ACC112 (cell line): ENCODE measurements at regions not wholly inside any gene's neighbourhood (a gene's known extent, or its start where the extent isn't known, plus 50 kb on each side); places are given as distances from the start of the nearest gene placed in this dataset.

ENCODE experiments used
- H2AFZ ChIP-seq: fragments of 200-600 bp; sonication (generic); one replicate; pipeline ENCODE4 v1.6.0; 2017; ENCODE audit warnings: antibody characterized with exemption, low read length; ENCODE audit not compliant: unreplicated experiment
- H3K27ac ChIP-seq: fragments of 200-600 bp; sonication (generic); 2 replicates; pipeline ENCODE4 v1.5.1; 2014; ENCODE audit warnings: low read depth, mild to moderate bottlenecking, antibody characterized with exemption, low read length, moderate library complexity
- H3K27me3 ChIP-seq: fragments of 200-600 bp; sonication (generic); 2 replicates; pipeline ENCODE4 v1.6.1; 2014; ENCODE audit warnings: mild to moderate bottlenecking, antibody characterized with exemption, low read length, moderate library complexity, mixed read lengths; ENCODE audit not compliant: insufficient read depth
- H3K36me3 ChIP-seq: fragments of 200-600 bp; sonication (generic); 2 replicates; pipeline ENCODE4 v1.6.1; 2016; ENCODE audit warnings: mild to moderate bottlenecking, antibody characterized with exemption, low read length, moderate library complexity, mixed read lengths; ENCODE audit not compliant: insufficient read depth
- H3K4me1 ChIP-seq: fragments of 200-600 bp; sonication (generic); one replicate; pipeline ENCODE4 v1.6.1; 2016; ENCODE audit warnings: low read length, mixed read lengths; ENCODE audit not compliant: insufficient read depth, unreplicated experiment, control insufficient read depth
- H3K4me3 ChIP-seq: fragments of 200-600 bp; sonication (generic); 2 replicates; pipeline ENCODE4 v1.5.1; 2014; ENCODE audit warnings: mild to moderate bottlenecking, low read depth, low read length
- H3K79me2 ChIP-seq: fragments of 200-600 bp; sonication (generic); one replicate; pipeline ENCODE4 v1.6.0; 2016; ENCODE audit warnings: low read length; ENCODE audit not compliant: control insufficient read depth, unreplicated experiment, insufficient read depth

DNA sequence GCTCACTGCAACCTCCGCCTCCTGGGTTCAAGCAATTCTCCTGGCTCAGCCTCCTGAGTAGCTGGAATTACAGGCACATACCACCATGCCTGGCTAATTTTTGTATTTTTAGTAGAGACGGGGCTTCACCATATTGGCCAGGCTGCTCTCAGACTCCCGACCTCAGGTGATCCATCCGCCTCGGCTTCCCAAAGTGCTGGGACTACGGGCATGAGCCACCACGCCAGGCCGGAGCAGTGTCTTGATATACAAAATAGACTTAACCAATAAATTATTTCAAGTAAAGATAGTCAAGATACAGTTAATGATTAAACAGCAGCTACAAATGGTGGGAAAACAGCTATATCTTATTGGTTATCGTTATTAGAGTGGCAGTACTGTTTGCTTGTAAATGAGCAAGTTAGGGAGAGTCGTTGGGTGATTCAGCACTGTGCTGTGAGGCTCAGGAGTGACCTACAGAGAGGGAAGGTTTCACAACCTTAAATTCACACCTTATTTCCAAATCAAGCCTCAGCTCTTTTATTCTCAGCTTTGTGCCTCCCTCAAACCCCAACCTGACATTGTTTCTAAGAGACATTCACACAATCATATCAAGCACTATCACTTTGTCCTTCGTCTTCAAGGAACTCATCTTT, 1128.4 kb upstream of the MAP3K7 start:
- Histone ChIP-seq H3K27ac (no peak overlapping the region), H3K36me3 (no peaks in the 10 kb centered on the region), H3K27me3 (no peaks in the 10 kb centered on the region), H3K79me2 (no peaks in the 10 kb centered on the region), H3K4me1 (no peaks in the 10 kb centered on the region), H3K4me3 (no peak overlapping the region), H2AFZ (no peak overlapping the region)

GRCh38 chr6:91713911-91714310, 1127.0 kb upstream of the MAP3K7 start:
- Histone ChIP-seq H3K36me3 (no peaks in the 10 kb centered on the region), H2AFZ (no peak overlapping the region), H3K27me3 (no peaks in the 10 kb centered on the region), H3K27ac (no peak overlapping the region), H3K4me1 (no peaks in the 10 kb centered on the region), H3K79me2 (no peaks in the 10 kb centered on the region), H3K4me3 (no peak overlapping the region)

- H3K79me2 ChIP-seq = no peaks in the 10 kb centered on the region
- no peaks in the 10 kb centered on the region for H3K4me1 ChIP-seq
- H3K27me3 ChIP-seq = no peaks in the 10 kb centered on the region
- H2AFZ ChIP-seq = no peak overlapping the region
- H3K27ac ChIP-seq = no peak overlapping the region
- H3K36me3 ChIP-seq = no peaks in the 10 kb centered on the region
- H3K4me3 ChIP-seq = no peak overlapping the region
Measured at GRCh38 chr6:91711518-91711917, 1124.6 kb upstream of the MAP3K7 start.

- Histone ChIP-seq H3K36me3 (no peaks in the 10 kb centered on the region), H3K4me1 (no peaks in the 10 kb centered on the region)
Measured at GRCh38 chr6:91710342-91710741, 1123.5 kb upstream of the MAP3K7 start.

DNA sequence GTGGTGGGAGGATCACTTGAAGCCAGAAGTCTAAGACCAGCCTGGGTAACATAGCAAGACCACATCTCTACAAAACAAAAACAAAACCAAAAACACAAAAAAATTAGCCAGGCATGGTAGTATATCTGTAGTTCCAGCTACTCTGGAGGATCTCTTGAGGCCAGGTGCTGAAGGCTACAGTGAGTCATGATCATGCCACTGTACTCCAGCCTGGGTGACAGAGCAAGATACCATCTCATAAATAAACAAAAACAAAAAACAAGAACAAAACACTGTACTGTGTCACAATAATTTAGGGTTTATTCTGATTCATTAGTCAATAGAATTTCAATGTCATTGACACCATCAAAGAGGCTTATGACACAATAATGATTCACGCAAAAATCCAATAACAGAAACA, 1121.7 kb upstream of the MAP3K7 start:
- Histone ChIP-seq H3K27ac (no peak overlapping the region), H3K27me3 (no peaks in the 10 kb centered on the region), H3K4me1 (no peaks in the 10 kb centered on the region), H3K36me3 (no peaks in the 10 kb centered on the region), H3K4me3 (no peak overlapping the region), H2AFZ (no peak overlapping the region), H3K79me2 (no peaks in the 10 kb centered on the region)

More at GRCh38 chr6:91710342-91710741, 1123.5 kb upstream of the MAP3K7 start:
- H3K4me3 ChIP-seq = no peak overlapping the region
- H2AFZ ChIP-seq = no peak overlapping the region
- no peaks in the 10 kb centered on the region for H3K27me3 ChIP-seq
- no peak overlapping the region for H3K27ac ChIP-seq
- no peaks in the 10 kb centered on the region for H3K79me2 ChIP-seq

GRCh38 chr6:91705646-91706045, 1118.8 kb upstream of the MAP3K7 start:
- Histone ChIP-seq H3K27ac (no peak overlapping the region), H3K4me3 (no peak overlapping the region), H3K79me2 (no peaks in the 10 kb centered on the region), H2AFZ (no peak overlapping the region), H3K36me3 (no peaks in the 10 kb centered on the region), H3K27me3 (no peaks in the 10 kb centered on the region), H3K4me1 (no peaks in the 10 kb centered on the region)

GRCh38 chr6:91704531-91704930, 1117.7 kb upstream of the MAP3K7 start:
- Histone ChIP-seq H3K4me1 (no peaks in the 10 kb centered on the region), H3K4me3 (no peak overlapping the region), H3K79me2 (no peaks in the 10 kb centered on the region), H3K27me3 (no peaks in the 10 kb centered on the region), H3K36me3 (no peaks in the 10 kb centered on the region), H3K27ac (no peak overlapping the region), H2AFZ (no peak overlapping the region)

DNA sequence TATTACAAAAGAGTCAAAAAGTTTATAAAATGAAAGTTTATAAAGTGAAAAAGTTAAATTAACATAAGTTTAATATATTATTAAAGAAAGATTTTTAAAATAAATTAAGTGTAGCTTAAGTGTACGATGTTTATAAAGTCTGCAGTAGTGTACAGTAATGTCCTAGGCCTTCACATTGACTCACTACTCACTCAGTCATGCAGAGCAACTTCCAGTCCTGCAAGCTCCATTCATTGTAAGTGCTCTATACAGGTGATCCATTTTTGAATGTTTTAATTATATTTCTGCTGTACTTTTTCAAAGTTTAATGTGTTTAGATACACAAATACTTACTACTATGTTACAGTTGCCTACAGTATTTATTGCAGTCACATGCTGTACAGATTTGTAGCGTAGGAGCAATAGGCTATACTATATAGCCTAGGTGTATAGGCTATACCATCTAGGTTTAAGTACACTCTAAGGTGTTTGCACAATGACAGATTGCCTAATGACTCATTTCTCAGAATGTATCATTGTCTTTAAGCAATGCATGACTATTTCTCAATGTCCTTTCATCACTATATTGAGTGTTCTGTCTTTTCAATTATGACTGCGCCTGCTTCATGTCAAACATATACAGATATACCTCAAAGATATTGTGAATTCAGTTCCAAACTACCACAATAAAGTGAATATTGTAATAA, 1110.3 kb upstream of the MAP3K7 start:
- no peak overlapping the region for H3K27ac ChIP-seq
- no peaks in the 10 kb centered on the region for H3K36me3 ChIP-seq
- H3K27me3 ChIP-seq = no peaks in the 10 kb centered on the region
- H3K4me1 ChIP-seq = no peaks in the 10 kb centered on the region
- no peak overlapping the region for H3K4me3 ChIP-seq
- H2AFZ ChIP-seq = no peak overlapping the region
- H3K79me2 ChIP-seq = no peaks in the 10 kb centered on the region

DNA sequence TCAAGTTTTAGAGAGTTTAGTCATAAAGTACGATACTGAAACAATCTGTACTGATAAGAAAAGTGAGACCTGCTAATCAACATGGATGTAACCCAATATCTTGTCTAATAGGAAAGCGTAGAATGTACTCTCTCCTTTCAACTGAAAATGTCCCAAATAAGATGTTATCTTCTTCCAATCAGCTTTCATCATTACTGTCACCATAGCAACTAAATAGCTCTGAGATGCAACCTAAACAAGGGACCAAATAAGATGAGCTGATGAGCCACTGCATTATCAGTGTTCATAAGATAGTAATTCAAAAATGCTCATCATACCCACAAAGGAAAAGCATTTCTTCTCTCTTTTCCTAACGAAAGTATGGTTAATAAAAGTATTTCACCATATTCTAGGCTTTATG, 1108.3 kb upstream of the MAP3K7 start:
- no peaks in the 10 kb centered on the region for H3K79me2 ChIP-seq
- no peaks in the 10 kb centered on the region for H3K36me3 ChIP-seq
- no peak overlapping the region for H3K4me3 ChIP-seq
- H3K27ac ChIP-seq = no peak overlapping the region
- no peak overlapping the region for H2AFZ ChIP-seq
- H3K4me1 ChIP-seq = no peaks in the 10 kb centered on the region
- H3K27me3 ChIP-seq = no peaks in the 10 kb centered on the region

DNA sequence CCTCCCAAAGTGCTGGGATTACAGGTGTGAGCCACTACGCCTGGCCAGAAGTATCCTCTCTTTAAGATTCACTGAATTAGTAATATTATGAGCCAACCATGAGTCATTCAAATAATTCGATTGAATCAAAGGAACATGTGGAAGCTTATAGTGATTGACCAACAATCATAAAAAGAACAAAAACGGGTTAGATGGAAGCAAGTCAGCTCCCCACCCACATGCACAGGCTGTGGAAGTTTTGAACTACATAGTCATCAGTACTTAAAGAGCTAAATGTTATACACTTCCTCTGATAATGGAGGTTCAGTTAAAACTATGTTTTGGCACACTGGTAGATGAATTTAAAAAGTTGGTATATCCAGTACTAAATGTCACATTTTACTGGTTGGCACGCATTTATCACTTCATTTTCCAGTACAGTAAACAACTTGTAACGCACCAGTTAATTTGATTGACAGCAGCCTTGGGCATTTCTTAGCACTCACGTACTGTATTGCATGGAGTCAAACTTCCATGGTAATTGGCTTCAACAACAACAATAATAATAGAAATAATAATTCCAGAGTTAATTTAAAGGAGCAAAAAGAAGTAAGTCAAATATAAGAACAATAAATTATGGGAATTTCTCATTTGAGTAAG, 1107.3 kb upstream of the MAP3K7 start:
- Histone ChIP-seq H3K27ac (no peak overlapping the region), H3K36me3 (no peaks in the 10 kb centered on the region), H3K79me2 (no peaks in the 10 kb centered on the region), H3K4me3 (no peak overlapping the region), H3K27me3 (no peaks in the 10 kb centered on the region), H2AFZ (no peak overlapping the region), H3K4me1 (no peaks in the 10 kb centered on the region)

- no peak overlapping the region for H2AFZ ChIP-seq
- no peaks in the 10 kb centered on the region for H3K4me1 ChIP-seq
- H3K27me3 ChIP-seq = no peaks in the 10 kb centered on the region
- H3K79me2 ChIP-seq = no peaks in the 10 kb centered on the region
- no peak overlapping the region for H3K4me3 ChIP-seq
- H3K27ac ChIP-seq = no peak overlapping the region
- no peaks in the 10 kb centered on the region for H3K36me3 ChIP-seq
Measured at GRCh38 chr6:91691449-91691848, 1104.6 kb upstream of the MAP3K7 start.
